A549 (cell line): ENCODE measurements at regions not wholly inside any gene's neighbourhood (a gene's known extent, or its start where the extent isn't known, plus 50 kb on each side); places are given as distances from the start of the nearest gene placed in this dataset.

ENCODE experiments used
- CHD2 ChIP-seq: fragments of 150-350 bp; IDR thresholded peaks from 2 replicates; pipeline ENCODE4 v1.6.1; 2014; ENCODE audit warnings: low read length; ENCODE audit not compliant: partially characterized antibody
- CTCF ChIP-seq: fragments of >200 bp; sonication (Bioruptor Twin); formaldehyde crosslinking; IDR thresholded peaks from 3 replicates; pipeline ENCODE4 v1.5.1; 2016
- EP300 ChIP-seq, 2 experiments: fragments of >200 bp; sonication (Bioruptor Twin); formaldehyde crosslinking; IDR thresholded peaks; 2 replicates in 1 of 2; 3 replicates in 1 of 2; pipeline ENCODE4 v1.6.1; 2016 to 2017
- FOSL2 ChIP-seq, 2 experiments: fragments of 450-650 bp in 1 of 2; fragments of >200 bp in 1 of 2; sonication (Bioruptor Twin) in 1 of 2; formaldehyde crosslinking; IDR thresholded peaks; 2 replicates each; pipeline versions ENCODE4 v1.5.0 to v1.6.1; 2016 to 2020; ENCODE audit warnings: mild to moderate bottlenecking in 1 of 2, moderate library complexity in 1 of 2
- JUN ChIP-seq, 2 experiments: fragments of >200 bp; sonication (Bioruptor Twin); formaldehyde crosslinking; IDR thresholded peaks; 2 replicates in 1 of 2; 3 replicates in 1 of 2; pipeline ENCODE4 v1.6.1; 2016 to 2017
- KDM5A ChIP-seq: fragments of 200-600 bp; sonication (generic); IDR thresholded peaks from 2 replicates; pipeline ENCODE4 v1.6.1; 2016; ENCODE audit warnings: antibody characterized with exemption, mild to moderate bottlenecking
- PHF8 ChIP-seq: fragments of 200-600 bp; sonication (generic); IDR thresholded peaks from 2 replicates; pipeline ENCODE4 v1.6.1; 2016; ENCODE audit warnings: low read depth, mild to moderate bottlenecking, antibody characterized with exemption, moderate library complexity, borderline replicate concordance
- POLR2AphosphoS2 ChIP-seq: conservative IDR thresholded peaks from 2 replicates; pipeline ENCODE4 v1.6.1; 2012; ENCODE audit warnings: low read length, improper control_type of control experiment, inconsistent platforms
- RAD21 ChIP-seq, 2 experiments: fragments of >200 bp in 1 of 2; sonication (Bioruptor Twin) in 1 of 2; formaldehyde crosslinking in 1 of 2; IDR thresholded peaks in 1 of 2; conservative IDR thresholded peaks in 1 of 2; 2 replicates in 1 of 2; 3 replicates in 1 of 2; pipeline ENCODE4 v1.6.1; 2012 to 2018; ENCODE audit warnings: inconsistent platforms in 1 of 2
- RFX5 ChIP-seq: fragments of 450-650 bp; IDR thresholded peaks from 2 replicates; pipeline ENCODE4 v1.7.1; 2014; ENCODE audit warnings: antibody characterized with exemption, mild to moderate bottlenecking, moderate library complexity
- SMC3 ChIP-seq: fragments of >200 bp; sonication (Bioruptor Twin); formaldehyde crosslinking; IDR thresholded peaks from 3 replicates; pipeline ENCODE4 v1.6.1; 2018; ENCODE audit warnings: inconsistent platforms
- TF ChIP-seq, protein P1 (sequence below): fragments of 450-650 bp; IDR thresholded peaks from 2 replicates; pipeline ENCODE4 v1.6.1; 2014; ENCODE audit warnings: antibody characterized with exemption
- TF ChIP-seq, protein P2 (sequence below): fragments of >200 bp; sonication (Bioruptor Twin); formaldehyde crosslinking; IDR thresholded peaks from 3 replicates; pipeline ENCODE4 v1.6.1; 2016
- TF ChIP-seq, protein P3 (sequence below): IDR thresholded peaks from 2 replicates; pipeline ENCODE4 v1.6.1; 2012

DNA sequence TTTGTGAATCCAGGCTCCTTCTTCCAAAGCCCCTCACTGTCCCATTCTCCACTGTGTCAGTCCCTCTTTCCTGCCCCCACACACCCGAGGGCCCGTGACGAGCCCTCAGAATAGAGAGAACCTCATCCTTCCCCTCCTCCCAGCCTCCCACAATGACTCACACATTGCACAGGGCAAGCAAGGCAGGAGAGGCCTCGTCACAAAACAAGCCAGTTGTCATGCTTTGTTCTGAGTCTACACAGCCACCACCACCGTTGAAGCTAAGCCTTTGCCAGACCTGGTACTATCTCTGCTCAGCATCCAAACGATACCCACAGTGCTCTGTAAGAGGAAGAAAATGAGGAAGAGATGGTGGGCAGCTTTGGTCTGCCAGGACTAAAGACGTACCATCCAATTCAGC is 142.2 kb upstream of the ZNF366 start:
- TF ChIP-seq CTCF, result no peak
- TF ChIP-seq JUN (IDR thresholded peaks at IDR 0.05), result no peak
- TF ChIP-seq RAD21 (conservative IDR thresholded peaks at IDR 0.05 in 1 of 2, IDR thresholded peaks at IDR 0.05 in 1 of 2), result no peak
- TF ChIP-seq, protein P1, sequence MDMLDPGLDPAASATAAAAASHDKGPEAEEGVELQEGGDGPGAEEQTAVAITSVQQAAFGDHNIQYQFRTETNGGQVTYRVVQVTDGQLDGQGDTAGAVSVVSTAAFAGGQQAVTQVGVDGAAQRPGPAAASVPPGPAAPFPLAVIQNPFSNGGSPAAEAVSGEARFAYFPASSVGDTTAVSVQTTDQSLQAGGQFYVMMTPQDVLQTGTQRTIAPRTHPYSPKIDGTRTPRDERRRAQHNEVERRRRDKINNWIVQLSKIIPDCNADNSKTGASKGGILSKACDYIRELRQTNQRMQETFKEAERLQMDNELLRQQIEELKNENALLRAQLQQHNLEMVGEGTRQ, result no peak
- no peak for TF ChIP-seq EP300 (IDR thresholded peaks at IDR 0.05)
- no peak for TF ChIP-seq CHD2
- TF ChIP-seq, protein P2, sequence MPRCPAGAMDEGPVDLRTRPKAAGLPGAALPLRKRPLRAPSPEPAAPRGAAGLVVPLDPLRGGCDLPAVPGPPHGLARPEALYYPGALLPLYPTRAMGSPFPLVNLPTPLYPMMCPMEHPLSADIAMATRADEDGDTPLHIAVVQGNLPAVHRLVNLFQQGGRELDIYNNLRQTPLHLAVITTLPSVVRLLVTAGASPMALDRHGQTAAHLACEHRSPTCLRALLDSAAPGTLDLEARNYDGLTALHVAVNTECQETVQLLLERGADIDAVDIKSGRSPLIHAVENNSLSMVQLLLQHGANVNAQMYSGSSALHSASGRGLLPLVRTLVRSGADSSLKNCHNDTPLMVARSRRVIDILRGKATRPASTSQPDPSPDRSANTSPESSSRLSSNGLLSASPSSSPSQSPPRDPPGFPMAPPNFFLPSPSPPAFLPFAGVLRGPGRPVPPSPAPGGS, result no peak
- TF ChIP-seq KDM5A, result no peak
- TF ChIP-seq RFX5, result no peak
- TF ChIP-seq, protein P3, sequence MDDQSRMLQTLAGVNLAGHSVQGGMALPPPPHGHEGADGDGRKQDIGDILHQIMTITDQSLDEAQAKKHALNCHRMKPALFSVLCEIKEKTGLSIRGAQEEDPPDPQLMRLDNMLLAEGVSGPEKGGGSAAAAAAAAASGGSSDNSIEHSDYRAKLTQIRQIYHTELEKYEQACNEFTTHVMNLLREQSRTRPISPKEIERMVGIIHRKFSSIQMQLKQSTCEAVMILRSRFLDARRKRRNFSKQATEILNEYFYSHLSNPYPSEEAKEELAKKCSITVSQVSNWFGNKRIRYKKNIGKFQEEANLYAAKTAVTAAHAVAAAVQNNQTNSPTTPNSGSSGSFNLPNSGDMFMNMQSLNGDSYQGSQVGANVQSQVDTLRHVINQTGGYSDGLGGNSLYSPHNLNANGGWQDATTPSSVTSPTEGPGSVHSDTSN, result no peak
- no peak for TF ChIP-seq SMC3
- TF ChIP-seq POLR2AphosphoS2, result no peak
- no peak for TF ChIP-seq PHF8
- no peak for TF ChIP-seq FOSL2 (IDR thresholded peaks at IDR 0.05)
- no peak; the same call in 1 of the 2 replicates for TF ChIP-seq FOSL2 (CRISPR knock-in tag; IDR thresholded peaks at IDR 0.05)
